ENCODE measurements at regions not wholly inside any gene's neighbourhood (a gene's known extent, or its start where the extent isn't known, plus 50 kb on each side); places are given as distances from the start of the nearest gene placed in this dataset.

DNA sequence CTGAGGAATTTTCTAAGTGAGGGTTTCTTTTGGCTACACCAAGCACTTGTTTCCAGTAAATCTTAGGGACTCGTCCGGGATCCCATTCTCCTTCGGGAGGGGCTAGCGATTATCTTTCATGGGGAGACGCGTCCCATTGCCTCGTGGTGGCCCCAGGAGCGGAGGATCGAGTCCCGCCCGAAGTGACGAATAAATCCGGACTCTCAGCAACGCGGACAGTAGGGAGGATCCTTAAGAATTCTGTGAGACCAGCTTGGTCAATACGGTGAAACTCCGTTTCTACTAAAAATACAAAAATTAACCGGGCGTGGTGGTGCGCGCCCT lies 69.1 kb upstream of the PRSS16 start:
- TF ChIP-seq, protein P1, sequence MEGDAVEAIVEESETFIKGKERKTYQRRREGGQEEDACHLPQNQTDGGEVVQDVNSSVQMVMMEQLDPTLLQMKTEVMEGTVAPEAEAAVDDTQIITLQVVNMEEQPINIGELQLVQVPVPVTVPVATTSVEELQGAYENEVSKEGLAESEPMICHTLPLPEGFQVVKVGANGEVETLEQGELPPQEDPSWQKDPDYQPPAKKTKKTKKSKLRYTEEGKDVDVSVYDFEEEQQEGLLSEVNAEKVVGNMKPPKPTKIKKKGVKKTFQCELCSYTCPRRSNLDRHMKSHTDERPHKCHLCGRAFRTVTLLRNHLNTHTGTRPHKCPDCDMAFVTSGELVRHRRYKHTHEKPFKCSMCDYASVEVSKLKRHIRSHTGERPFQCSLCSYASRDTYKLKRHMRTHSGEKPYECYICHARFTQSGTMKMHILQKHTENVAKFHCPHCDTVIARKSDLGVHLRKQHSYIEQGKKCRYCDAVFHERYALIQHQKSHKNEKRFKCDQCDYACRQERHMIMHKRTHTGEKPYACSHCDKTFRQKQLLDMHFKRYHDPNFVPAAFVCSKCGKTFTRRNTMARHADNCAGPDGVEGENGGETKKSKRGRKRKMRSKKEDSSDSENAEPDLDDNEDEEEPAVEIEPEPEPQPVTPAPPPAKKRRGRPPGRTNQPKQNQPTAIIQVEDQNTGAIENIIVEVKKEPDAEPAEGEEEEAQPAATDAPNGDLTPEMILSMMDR (IDR thresholded peaks at IDR 0.05; ENCODE audit: control insufficient read depth, extremely low read depth, insufficient read depth) = no peak
- H3K4me3 ChIP-seq (ENCODE audit: low read depth, low read length) = peak overlapping the region; percentile 98
- DNase-seq (ENCODE audit: low read depth) = no peak

DNA sequence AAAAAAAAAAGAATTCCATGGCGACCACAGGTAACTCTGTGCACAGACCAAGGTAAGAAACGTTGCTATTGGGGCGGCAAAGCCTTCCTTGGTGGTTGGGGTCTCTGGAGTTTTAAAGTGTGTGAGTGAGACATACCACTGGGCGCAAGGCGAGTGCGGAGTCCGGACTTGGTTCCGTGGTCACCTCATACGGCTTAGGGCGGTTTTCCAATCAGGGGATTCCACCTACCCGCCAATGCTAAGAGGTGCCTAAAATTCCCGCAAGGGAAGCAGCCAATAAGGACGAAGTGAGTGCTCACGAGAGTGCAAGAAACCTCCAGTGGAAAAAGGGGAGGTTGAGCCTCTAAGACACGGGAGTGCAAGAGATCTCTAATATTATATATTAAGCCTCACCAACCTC lies 68.6 kb upstream of the PRSS16 start:
- H3K4me3 ChIP-seq (ENCODE audit: low read depth, low read length) = peak overlapping the region; percentile 98
- no peak for DNase-seq (ENCODE audit: low read depth)
- TF ChIP-seq, protein P1 (IDR thresholded peaks at IDR 0.05; ENCODE audit: control insufficient read depth, extremely low read depth, insufficient read depth) = no peak

DNA sequence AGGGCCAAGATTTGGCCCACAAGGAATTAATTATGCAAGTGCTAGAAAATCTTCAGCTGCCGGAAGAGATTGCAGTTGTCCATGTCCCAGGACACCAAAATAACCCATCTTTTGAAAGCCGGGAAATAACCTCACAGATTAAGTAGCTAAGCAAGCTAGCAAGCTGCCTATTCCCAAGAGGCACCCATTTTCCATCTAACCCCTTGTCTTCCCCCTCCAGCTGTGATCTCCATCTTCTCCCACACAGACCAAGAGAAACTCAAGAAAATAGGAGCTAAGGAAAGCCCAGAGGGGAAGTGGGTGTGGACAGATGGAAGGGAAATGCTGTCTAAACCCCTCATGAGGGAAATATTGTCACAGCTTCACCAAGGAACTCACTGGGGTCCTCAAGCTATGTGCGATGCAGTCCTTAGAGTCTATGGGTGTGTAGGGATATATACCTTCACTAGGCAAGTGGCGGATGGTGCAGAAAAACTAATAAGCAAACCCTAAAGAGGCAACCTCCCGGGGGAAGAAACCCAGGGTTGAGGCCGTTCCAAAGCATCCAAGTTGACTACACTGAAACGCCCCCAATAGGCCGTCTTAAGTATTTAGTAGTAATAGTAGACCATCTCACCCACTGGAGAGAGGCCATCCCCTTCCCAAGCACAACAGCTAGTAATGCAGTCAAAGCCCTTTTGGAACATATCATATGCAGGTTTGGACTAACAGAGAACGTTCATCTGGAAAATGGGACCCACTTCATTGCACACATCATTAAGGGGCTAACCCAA lies 64.3 kb upstream of the PRSS16 start:
- DNase-seq (ENCODE audit: low read depth) = no peak
- TF ChIP-seq, protein P1 (IDR thresholded peaks at IDR 0.05; ENCODE audit: control insufficient read depth, extremely low read depth, insufficient read depth) = no peak
- H3K4me3 ChIP-seq (ENCODE audit: low read depth, low read length) = no peak overlapping the region

DNA sequence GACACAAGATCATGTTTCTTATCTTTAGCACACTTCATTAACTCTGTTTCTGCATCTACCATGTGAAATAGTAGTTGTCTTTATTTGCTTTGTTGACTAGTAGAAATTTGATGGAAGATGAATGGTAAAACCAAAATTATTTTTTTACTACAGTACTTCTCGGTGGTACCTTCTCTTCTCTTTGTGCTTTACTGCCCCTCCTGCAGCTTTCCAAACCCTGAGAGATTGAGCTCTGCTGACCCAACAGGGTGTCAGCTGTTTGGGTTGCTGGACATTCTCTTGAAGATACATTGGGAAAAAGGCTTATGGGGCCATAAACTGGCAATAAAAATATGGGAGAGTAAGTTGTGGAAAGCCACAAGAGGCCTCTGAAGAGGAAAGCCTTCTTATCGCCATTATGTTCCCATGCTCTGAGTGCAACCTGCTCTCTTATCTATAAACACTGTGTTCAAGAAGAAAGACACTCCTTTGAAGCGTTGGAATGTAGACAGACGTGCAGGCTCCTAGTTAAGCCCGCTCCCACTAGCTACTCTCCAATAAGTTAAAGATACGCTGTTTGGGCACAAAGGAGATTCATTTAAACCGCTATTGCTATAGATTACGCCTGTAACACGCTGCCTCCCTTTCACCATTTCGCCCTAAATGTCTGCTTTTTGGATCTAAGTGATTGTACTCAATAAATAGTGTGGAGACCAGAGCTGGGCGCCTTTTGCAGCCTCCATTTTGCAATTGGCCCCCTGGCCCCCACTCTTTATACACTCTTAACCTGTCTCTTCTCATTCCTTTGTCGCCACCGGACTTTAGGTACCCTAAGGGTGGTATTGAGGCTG lies 60.1 kb upstream of the PRSS16 start:
- TF ChIP-seq, protein P1 (IDR thresholded peaks at IDR 0.05; ENCODE audit: control insufficient read depth, extremely low read depth, insufficient read depth) = no peak
- H3K4me3 ChIP-seq (ENCODE audit: low read depth, low read length) = peak overlapping the region; percentile 71

GRCh38 chr6:27188061-27188884 lies 59.2 kb upstream of the PRSS16 start:
- no peak for DNase-seq (ENCODE audit: low read depth)

More for the DNA sequence above, 60.1 kb upstream of the PRSS16 start:
- no peak for DNase-seq (ENCODE audit: low read depth)

DNA sequence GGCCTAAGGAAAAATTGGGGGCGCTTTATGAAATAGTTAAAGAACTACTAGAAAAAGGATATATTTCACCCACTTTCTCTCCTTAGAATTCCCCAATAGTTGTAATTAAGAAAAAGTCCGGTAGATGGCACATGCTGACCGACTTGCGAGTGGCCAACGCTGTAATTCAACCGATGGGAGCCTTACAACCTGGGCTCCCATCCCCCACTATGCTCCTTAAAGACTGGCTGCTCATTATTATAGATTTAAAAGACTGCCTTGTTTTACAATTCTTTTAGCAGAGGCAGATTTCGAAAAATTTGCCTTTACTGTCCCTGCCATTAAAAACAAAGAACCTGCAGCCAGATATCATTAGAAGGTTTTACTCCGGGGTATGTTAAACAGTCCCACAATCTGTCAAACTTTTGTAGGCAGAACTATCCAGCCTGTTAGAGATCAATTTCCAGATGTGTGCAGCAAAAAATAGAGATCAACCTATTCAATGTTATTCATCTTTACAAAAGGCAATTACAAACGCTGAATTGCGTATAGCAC lies 58.5 kb upstream of the PRSS16 start:
- H3K4me3 ChIP-seq (ENCODE audit: low read depth, low read length) = peak overlapping the region; percentile 71
- peak; percentile 63 for DNase-seq (ENCODE audit: low read depth)
- TF ChIP-seq, protein P1 (IDR thresholded peaks at IDR 0.05; ENCODE audit: control insufficient read depth, extremely low read depth, insufficient read depth) = peak; percentile 64

More at GRCh38 chr6:27188061-27188884, 59.2 kb upstream of the PRSS16 start:
- TF ChIP-seq, protein P1 (IDR thresholded peaks at IDR 0.05; ENCODE audit: control insufficient read depth, extremely low read depth, insufficient read depth) = no peak
- peak overlapping the region; percentile 71 for H3K4me3 ChIP-seq (ENCODE audit: low read depth, low read length)
